ENCODE measurements at regions not wholly inside any gene's neighbourhood (a gene's known extent, or its start where the extent isn't known, plus 50 kb on each side); places are given as distances from the start of the nearest gene placed in this dataset.

- H3K36me3 ChIP-seq = no peaks in the 10 kb centered on the region
- TF ChIP-seq POLR2A (IDR thresholded peaks at IDR 0.05) (no peak), CTCF (IDR thresholded peaks at IDR 0.05) (no peak)
- no peaks in the 10 kb centered on the region for H3K4me1 ChIP-seq
- peaks cover 0 to 27% (median 0%) of the 10 kb centered on the region in 9 donors for H3K27me3 ChIP-seq
- ATAC-seq (no peak), DNase-seq (no peak)
- intact Hi-C loops (cut with DNase I) = no loop called here
- WGBS, 4 donors = 54 to 59% (median 55%) methylated on average over 4 of the region's 4 CpGs
- no peak overlapping the region for H3K4me3 ChIP-seq
- peaks cover 0 to 10% (median 0%) of the 10 kb centered on the region in 12 donors for H3K9me3 ChIP-seq
- no peak overlapping the region for H3K27ac ChIP-seq
Observed at GRCh38 chr2:118490330-118490729, 357.1 kb downstream of the EN1 start.

GRCh38 chr2:118489712-118490299 is 357.6 kb downstream of the EN1 start:
- peaks cover 0 to 27% (median 0%) of the 10 kb centered on the region in 9 donors for H3K27me3 ChIP-seq
- H3K4me1 ChIP-seq = no peaks in the 10 kb centered on the region
- no peaks in the 10 kb centered on the region for H3K36me3 ChIP-seq
- TF ChIP-seq CTCF (IDR thresholded peaks at IDR 0.05) = no peak
- TF ChIP-seq POLR2A (IDR thresholded peaks at IDR 0.05) = no peak
- DNase-seq (no peak), ATAC-seq (no peak)
- no peak overlapping the region for H3K27ac ChIP-seq
- H3K9me3 ChIP-seq = peaks cover 0 to 10% (median 0%) of the 10 kb centered on the region in 12 donors
- WGBS, 4 donors = 69 to 74% (median 72%) methylated on average over 6 of the region's 6 CpGs
- H3K4me3 ChIP-seq = no peak overlapping the region
- intact Hi-C loops (cut with DNase I) = no loop called here

DNA sequence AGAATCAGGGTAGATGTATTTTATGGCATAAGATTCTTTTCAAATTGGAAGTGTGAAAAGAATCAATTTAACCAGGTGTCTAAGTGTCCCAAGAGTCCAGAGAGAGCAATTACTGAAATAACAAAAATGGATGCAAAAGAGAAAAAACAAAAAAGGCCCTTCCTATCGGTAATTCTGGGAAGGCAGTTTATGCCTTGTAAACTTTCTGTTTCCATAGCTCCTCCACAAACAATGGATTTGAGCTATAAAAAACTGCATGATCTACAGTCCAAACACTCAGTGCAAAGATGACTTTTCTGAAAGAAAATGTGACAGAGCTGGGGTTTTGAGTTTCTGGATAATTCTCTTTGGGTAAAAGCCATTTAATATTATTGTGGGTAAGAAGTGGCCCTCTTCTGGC is 366.1 kb downstream of the EN1 start:
- Histone ChIP-seq H3K4me3 (no peak overlapping the region), H3K27ac (no peak overlapping the region), H3K36me3 (no peaks in the 10 kb centered on the region), H3K4me1 (no peaks in the 10 kb centered on the region), H3K27me3 (peaks cover 0 to 14% (median 0%) of the 10 kb centered on the region in 9 donors), H3K9me3 (no peaks in the 10 kb centered on the region)
- ATAC-seq (no peak), DNase-seq (no peak)
- TF ChIP-seq CTCF (IDR thresholded peaks at IDR 0.05) (no peak), POLR2A (IDR thresholded peaks at IDR 0.05) (no peak)
- WGBS, 4 donors = 60 to 81% (median 75%) methylated on average over 1 of the region's 1 CpG
- intact Hi-C loops (cut with DNase I) = no loop called here

DNA sequence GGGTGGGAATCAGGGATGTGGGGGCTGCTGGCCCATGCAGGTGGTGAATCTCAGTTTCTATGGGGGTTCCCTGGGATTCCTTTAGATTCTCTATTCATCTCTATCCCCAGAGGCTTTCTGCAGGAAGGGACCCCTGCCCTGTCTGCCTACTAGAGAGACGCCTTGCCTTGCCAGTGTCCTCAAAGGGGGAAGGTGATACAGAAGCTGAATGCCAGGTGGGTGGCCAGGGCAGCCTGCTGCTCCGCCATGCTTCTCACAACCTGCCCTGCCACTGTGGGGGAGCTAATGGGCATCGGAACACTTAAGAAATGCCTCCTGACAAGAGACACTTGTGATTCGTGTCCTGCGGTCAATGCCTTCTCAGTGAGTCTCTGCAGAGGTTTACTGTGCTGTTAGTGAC is 368.4 kb downstream of the EN1 start:
- DNase-seq = no peak
- 69 to 77% (median 77%) methylated on average over 4 to 5 of the region's 5 CpGs for WGBS, 4 donors

More for the DNA sequence above, 368.4 kb downstream of the EN1 start:
- no peak overlapping the region for H3K27ac ChIP-seq
- intact Hi-C loops (cut with DNase I) = no loop called here
- TF ChIP-seq CTCF (IDR thresholded peaks at IDR 0.05) (no peak), POLR2A (IDR thresholded peaks at IDR 0.05) (no peak)
- H3K9me3 ChIP-seq = no peaks in the 10 kb centered on the region
- peaks cover 0 to 22% (median 0%) of the 10 kb centered on the region in 9 donors for H3K27me3 ChIP-seq
- no peaks in the 10 kb centered on the region for H3K36me3 ChIP-seq
- ATAC-seq = no peak
- no peak overlapping the region for H3K4me3 ChIP-seq
- no peaks in the 10 kb centered on the region for H3K4me1 ChIP-seq
